ENCODE measurements at regions not wholly inside any gene's neighbourhood (a gene's known extent, or its start where the extent isn't known, plus 50 kb on each side); places are given as distances from the start of the nearest gene placed in this dataset.
A peak's percentile ranks its signal among the peaks of the same experiment; 100 is the strongest.

- Histone ChIP-seq H3K27ac (no peak overlapping the region), H3K36me3 (replicated peaks) (no peaks in the 10 kb centered on the region), H3K27me3 (replicated peaks) (no peaks in the 10 kb centered on the region), H3K4me3 (ENCODE audit: low read depth, low read length) (no peak overlapping the region)
- no peak for TF ChIP-seq CTCF (IDR thresholded peaks at IDR 0.05; ENCODE audit: low read depth, low read length, missing control alignments)
- in situ Hi-C loops (cut with HindIII; ENCODE audit: low pct_ligation_motif_present, low sequenced_read_pairs): no loop called here
- no peak for DNase-seq
These were observed 50.5 kb downstream of the RGS12 start for GRCh38 chr4:3343358-3343757.

- Histone ChIP-seq H3K4me3 (ENCODE audit: low read depth, low read length) (no peak overlapping the region), H3K36me3 (replicated peaks) (no peaks in the 10 kb centered on the region), H3K27ac (no peak overlapping the region), H3K27me3 (replicated peaks) (no peaks in the 10 kb centered on the region)
- in situ Hi-C loops (cut with HindIII; ENCODE audit: low pct_ligation_motif_present, low sequenced_read_pairs): no loop called here
- no peak for DNase-seq
- no peak for TF ChIP-seq CTCF (IDR thresholded peaks at IDR 0.05; ENCODE audit: low read depth, low read length, missing control alignments)
These were observed 51.3 kb downstream of the RGS12 start for GRCh38 chr4:3344104-3344503.

- Histone ChIP-seq H3K27me3 (replicated peaks) (no peaks in the 10 kb centered on the region), H3K27ac (no peak overlapping the region), H3K36me3 (replicated peaks) (no peaks in the 10 kb centered on the region), H3K4me3 (ENCODE audit: low read depth, low read length) (no peak overlapping the region)
- no peak for TF ChIP-seq CTCF (IDR thresholded peaks at IDR 0.05; ENCODE audit: low read depth, low read length, missing control alignments)
- no peak for DNase-seq
- in situ Hi-C loops (cut with HindIII; ENCODE audit: low pct_ligation_motif_present, low sequenced_read_pairs): no loop called here
These were observed 51.8 kb downstream of the RGS12 start for GRCh38 chr4:3344596-3344995.

- in situ Hi-C loops (cut with HindIII; ENCODE audit: low pct_ligation_motif_present, low sequenced_read_pairs): loop anchor here (5.0 kb wide), 1 partner anchor 97 kb away; the partner anchor contains the start of gene HGFAC
- H3K27ac ChIP-seq: no peak overlapping the region
- DNase-seq: no peak
- H3K4me3 ChIP-seq (ENCODE audit: low read depth, low read length): no peak overlapping the region
- TF ChIP-seq CTCF (IDR thresholded peaks at IDR 0.05; ENCODE audit: low read depth, low read length, missing control alignments): no peak
- H3K36me3 ChIP-seq (replicated peaks): no peaks in the 10 kb centered on the region
- H3K27me3 ChIP-seq (replicated peaks): no peaks in the 10 kb centered on the region
These were observed 52.6 kb downstream of the RGS12 start for GRCh38 chr4:3345384-3345783.

GRCh38 chr4:3346146-3346545 is 53.3 kb downstream of the RGS12 start:
- DNase-seq: peak; percentile 81
- no peak overlapping the region for H3K4me3 ChIP-seq (ENCODE audit: low read depth, low read length)
- no peaks in the 10 kb centered on the region for H3K36me3 ChIP-seq (replicated peaks)
- H3K27me3 ChIP-seq (replicated peaks): no peaks in the 10 kb centered on the region
- in situ Hi-C loops (cut with HindIII; ENCODE audit: low pct_ligation_motif_present, low sequenced_read_pairs): loop anchor here (5.0 kb wide), 1 partner anchor 96 kb away; the partner anchor contains the start of gene HGFAC
- H3K27ac ChIP-seq: no peak overlapping the region
- TF ChIP-seq CTCF (IDR thresholded peaks at IDR 0.05; ENCODE audit: low read depth, low read length, missing control alignments): peak; percentile 83

GRCh38 chr4:3347871-3348270 is 55.0 kb downstream of the RGS12 start:
- in situ Hi-C loops (cut with HindIII; ENCODE audit: low pct_ligation_motif_present, low sequenced_read_pairs): loop anchor here (5.0 kb wide), 1 partner anchor 94 kb away; the partner anchor contains the start of gene HGFAC
- Histone ChIP-seq H3K27ac (no peak overlapping the region), H3K36me3 (replicated peaks) (no peaks in the 10 kb centered on the region), H3K4me3 (ENCODE audit: low read depth, low read length) (no peak overlapping the region), H3K27me3 (replicated peaks) (no peaks in the 10 kb centered on the region)
- DNase-seq: no peak
- no peak for TF ChIP-seq CTCF (IDR thresholded peaks at IDR 0.05; ENCODE audit: low read depth, low read length, missing control alignments)
